Embryonic facial prominence (tissue), 1 donor: ENCODE measurements at regions not wholly inside any gene's neighbourhood (a gene's known extent, or its start where the extent isn't known, plus 50 kb on each side); places are given as distances from the start of the nearest gene placed in this dataset.

Experiments
- DNase-seq: peaks from one replicate; pipeline ENCODE4 v3.0.0-alpha.2; 2016; ENCODE audit errors: extremely low spot score

DNA sequence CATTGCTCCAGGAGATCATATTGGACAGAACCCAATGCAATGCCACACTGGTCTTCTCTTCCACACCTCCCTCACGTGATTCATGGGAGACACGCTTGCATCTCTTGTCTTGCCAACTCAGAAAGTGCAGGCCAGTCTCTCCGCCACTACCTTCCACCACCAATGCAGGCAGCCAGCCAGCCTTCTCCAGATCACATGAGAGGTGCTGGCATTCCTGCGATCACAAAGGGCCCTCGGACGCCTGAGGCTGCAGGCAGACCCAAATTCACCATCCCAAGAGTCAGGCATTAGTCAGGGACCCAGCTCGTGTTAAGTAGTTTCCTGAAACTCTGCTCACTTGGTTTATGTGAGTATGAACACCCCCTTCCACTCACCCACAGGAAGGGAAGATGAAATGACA, 437.0 kb upstream of the ETAA1 start:
- no peak for DNase-seq

DNA sequence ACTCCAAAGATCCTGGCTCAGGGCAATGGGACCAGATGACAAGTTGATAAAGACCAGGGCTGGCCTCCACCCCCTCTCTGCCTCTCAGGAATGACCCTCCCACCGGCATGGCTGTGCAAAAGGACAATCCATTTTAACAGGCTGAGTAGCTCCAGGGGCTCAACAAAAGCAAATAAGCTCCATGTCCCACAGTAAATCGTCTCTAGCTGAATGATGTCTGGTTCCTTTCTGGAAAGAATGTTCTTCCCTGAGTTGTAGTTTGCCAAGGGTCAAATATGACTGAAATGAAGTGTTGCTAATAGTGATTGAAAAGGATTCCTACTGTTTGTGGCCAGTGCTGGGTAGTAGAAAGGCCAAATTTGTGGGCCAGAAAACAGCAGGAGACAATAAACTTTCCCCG, 434.4 kb upstream of the ETAA1 start:
- DNase-seq = no peak

DNA sequence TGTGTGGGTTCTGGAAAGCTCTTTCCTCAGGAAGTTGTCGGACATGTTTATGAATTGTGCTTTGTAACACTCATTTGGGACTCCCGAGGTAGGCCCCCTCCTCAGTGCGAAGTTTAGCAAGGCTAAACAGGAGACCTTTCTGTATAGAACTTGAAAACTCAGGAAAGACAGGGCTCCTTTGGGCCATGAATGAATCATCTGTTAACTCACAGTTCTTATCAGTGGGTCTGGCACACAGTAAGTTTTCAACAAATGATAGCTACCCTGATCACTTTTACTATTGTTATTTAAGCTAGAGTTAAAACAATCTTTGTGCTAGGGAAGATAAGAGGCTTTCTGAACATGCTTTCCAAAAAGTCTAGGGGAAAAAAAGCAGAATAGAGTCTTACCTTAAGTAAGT, 430.5 kb upstream of the ETAA1 start:
- no peak for DNase-seq

DNA sequence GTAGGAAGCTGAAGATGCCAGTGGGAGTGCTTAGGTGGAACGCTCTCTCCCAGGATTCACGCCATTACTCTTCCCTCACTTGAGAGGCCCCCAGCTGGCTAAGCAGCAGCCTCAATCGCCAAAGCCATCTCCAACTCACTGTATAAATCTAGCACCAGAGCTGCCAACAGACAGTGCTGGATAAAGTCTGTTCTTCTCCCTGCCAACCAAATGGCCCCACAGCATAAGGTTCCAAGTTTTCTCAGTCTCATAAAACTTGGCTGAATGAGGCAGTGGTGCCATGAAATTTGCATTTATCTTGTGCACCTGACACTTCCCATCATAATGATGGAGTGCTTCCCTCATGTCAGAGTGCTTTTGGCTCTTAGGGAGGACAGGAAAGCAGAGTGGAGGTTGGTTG, 428.2 kb upstream of the ETAA1 start:
- no peak for DNase-seq

DNA sequence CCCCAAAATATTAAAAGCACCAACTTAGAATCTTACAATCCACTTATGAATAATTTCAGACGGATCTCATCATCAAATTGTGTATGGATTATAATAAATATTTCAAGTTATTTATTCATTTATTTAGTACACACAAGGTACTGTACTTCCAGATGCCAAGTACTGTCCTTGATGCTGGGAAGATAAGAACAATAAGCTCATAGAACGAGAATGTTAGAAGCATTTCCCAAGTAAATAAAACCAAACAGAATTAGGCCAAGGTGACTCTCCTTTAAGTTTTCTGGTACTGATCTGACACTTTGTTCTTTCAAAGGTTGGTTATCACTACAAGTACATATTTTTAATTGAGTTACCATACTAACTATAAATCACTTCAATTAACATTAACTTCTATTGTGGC, 416.1 kb upstream of the ETAA1 start:
- DNase-seq = no peak

DNA sequence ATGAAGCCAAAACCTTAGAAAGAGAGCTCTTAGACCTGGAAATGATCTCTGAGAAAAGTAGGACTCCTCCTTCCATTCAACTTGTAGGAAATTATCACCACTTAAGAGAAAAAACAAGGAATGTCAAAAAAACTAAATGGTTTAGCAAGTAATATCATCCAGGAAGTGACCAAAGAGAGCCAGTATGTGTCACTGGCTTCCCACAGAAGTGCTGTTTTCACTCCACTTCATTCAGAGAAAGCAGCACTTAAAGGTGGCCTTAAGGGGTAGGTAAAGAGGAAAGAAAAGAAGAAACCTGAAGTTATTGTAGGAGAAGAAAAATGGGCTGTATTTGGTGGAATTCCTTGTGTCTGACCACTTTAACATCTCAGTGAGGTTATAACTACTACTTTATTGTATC, 414.4 kb upstream of the ETAA1 start:
- no peak for DNase-seq

DNA sequence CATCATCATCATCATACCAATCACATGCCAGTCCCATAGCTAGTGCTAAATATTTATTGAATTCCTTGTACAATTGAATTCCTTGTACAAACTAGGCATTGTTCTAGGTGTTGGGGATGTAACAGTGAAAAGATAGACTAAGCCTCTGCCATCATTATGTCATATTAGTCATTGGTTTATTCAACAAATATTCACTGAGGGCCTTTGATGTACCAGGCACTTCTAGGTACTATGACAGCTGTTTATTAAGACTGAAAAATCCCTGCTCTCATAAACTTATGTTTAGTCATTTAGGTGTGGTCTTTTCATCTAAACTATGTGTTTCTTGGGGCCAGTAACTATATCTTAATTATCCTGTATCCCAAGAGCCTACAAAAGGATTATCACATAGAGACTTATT, 412.3 kb upstream of the ETAA1 start:
- DNase-seq = no peak

DNA sequence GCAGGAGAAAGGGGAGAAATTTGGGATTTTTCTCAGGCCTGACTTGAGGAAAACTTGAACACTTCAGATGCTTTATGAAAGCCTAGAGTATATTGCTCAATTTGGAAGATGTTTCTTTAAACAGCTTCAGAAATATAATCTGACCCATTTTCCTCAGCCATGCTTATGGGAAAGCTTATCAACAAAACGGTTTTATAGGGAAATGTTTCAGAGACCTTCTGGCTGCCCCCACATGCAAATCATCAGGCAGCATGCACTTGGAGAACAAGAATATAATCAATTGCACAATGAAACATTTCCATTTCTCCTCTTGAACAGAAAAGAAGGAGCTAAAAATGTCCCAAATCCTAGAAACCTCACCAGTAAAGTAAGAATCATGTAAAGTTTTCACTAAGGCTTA, 411.2 kb upstream of the ETAA1 start:
- DNase-seq = no peak

DNA sequence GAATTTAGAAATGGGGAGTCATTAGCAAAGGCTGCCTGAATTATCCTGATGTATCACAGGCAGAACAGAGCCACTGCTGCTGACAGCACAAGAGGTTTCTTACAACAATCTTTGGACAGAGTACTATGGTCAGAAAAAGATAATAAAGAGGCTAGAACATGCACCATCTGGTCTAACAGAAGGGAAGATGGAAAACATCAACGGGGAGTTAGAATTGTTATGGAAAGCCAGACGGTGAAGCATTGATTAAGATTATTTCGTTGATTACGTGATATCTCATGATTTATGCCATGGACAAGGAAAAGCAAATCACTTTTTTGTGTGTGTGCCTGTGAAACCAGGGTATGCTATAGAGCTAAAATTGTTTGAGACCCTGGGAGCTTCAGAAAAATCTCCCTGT, 409.4 kb upstream of the ETAA1 start:
- no peak for DNase-seq

DNA sequence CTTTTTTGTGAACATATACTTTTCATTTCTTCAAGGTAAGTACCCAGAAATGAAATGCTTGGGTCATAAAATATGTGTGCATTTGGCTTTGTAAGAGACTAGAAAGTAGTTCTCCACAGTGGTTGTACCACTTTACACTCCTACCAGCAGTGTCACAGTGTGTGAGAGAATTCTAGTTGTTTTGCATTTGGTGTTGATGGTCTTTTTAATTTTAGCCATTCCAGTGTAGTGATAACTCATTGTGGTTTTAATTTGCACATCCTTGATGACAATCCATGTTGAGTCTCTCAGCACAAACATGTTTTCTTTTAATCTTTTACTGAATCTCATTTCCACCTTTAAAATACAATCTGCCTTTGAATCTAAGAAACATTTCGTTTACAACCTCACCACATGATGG, 402.5 kb upstream of the ETAA1 start:
- DNase-seq = no peak

DNA sequence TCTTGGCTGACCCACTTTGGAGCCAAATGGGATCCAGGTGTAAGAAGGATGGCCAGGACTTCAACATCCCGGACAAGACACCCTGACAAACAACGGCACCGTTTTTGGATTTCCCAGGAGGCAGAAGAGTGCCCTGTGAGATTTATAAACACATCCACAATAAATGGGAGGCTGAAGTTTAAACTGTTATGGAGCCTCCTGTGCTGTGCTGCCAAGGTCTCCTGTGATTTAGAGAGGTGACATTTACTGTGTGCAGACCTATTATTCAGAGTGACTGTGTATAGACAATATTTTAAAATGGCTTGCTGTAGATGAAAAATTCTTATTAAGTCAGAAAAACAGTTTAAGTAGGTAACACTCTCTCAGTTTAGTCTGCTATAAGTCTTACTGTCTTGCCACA, 401.5 kb upstream of the ETAA1 start:
- DNase-seq = no peak

DNA sequence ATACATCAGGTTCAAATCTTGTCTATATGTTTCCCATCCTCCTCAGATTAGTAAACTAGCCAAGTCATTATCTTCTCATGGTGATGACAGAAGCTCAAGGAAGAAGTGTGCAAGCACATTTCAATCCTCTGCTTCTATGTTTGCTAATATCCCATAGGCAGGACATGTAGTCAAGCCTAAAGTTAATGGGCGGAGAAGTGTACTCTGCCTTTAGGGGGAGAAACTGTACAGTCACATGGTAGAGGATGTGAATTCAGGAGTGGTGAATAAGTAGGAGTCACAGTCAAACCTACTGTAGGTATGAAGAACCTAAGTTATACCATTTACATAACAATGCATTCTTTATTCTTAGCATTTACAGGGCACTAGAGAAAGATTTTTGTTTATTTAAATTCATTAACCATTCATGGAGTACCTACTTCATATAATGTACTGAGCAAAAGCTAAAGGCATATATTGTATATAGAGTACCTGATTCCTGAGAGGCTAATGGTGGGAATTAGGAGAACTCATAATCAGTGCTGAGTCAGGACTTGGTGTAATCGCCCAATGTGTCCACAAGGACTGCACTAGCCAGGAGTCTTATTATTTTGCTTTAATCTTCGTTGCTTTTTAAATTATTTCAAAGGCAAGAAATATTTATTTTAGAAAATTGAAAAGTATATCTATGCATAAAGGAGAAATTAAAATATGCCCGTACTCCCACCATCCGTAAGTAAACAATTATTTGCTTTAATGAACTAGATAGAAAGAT, 394.3 kb upstream of the ETAA1 start:
- DNase-seq = no peak

DNA sequence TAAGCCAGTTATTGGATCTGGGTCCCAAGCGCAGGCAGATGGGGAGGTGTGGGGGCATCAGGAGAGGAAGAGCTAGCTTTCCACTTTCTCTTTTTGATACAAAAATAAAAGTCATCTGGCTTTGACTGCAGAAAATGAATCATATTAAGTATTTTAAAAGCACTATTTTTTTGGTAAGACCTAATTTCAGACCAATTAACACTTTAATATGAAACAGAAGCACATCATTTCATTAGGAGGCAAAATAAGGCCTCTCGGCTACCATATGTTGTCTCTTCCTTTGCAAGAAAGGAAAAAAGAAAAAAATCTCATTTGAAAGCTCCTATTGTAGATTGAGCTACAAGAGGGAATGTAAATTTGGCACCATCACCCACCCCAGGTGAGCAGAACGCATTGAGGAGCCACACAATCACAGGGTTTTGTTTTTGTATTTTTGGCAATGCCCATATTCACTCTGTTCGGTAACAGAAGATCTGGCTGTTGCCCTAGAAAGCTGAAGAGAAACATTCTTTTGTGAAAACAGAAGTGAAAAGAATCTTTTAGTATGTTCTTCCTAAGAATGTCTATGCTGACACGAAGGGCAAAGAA, 390.7 kb upstream of the ETAA1 start:
- DNase-seq = no peak

DNA sequence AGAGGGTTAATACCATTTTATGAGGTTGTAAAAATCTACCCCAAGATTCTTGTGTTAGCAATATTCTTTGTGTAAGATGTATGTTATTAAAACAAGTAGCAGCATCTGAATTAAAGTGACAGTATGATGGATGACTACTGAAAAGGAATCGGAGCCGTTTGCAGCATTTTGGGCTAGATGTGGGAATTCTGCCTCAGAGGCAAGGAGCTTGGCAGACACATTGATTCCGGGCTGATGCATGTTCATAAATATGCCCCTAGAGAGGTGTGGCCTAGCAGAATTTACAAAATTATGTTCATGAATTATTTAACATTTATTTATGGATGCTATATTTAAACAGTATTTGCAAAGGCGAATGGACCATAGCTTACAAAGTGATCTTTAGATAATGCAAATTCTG, 389.0 kb upstream of the ETAA1 start:
- no peak for DNase-seq

DNA sequence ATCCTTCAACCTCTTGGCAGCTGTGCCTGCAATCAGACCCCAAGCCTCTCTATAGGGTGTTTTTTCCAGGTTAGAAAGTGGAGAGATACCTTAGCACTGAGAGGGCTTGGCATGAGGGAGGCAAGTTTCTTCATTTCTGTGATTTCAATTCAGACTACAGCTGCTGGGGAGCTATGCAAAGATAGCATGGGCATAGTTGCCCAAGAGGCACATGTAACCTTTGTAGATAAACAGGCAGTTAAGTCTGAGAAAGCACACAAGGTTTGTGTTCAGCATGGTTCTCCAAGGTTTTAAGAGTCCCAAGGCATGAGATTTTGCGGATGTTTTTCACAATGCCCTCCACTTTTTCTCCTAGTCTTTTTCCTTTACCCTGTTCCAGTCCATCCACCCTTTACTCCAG, 385.0 kb upstream of the ETAA1 start:
- DNase-seq = no peak

DNA sequence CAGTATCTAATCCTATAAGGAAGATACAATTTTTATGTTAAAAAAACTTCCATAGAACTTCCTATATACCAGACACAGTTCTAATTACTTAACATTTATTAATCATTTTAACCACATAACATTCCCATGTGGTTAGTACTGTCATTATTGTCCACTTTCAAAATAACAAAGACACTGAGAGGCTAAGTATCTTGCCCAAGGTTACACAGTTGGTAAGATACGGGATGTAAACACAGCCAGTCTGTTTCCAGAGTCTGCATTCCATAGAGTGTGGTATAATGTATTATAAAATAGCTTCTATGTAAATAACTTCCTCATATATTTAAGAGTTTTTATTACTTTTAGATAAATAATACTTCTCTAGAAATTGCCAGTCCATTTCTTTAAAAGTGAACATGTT, 383.3 kb upstream of the ETAA1 start:
- no peak for DNase-seq

DNA sequence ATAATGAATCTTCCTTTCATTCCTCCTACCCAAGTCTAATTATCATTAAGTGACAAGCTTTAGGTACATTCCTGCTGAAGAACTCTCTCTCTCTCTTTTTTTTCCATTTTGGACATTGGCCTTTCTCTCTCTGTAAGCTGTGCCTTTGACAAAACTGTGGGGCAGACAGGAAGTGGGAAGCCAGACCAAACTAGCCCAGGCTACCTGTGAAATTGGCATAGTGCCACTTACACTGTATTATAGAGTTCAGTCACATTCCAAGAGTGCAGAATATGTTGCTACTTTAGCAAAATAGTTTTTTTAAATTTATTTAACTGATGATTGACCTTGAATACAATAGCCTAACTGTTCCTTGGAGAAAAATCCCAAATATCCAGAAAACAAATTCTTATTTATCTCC, 381.5 kb upstream of the ETAA1 start:
- no peak for DNase-seq

DNA sequence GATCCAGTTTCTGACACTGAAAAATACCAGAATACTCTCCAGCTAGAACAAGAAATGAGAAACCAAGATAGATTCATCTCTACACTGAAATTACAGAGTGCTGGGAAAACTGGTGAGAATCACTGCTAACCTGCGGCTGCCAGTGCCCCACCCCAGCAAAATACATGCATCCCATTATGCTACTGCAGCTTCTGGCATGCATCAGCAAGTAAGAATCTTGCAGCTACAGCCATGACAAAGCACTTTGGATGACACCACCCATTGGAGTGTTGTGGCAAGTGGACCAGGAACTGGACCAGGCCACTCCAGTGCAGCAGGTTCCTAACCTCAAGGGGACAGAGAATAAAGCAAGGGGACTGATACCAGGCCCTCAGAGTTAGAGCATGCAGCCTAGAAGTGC, 378.8 kb upstream of the ETAA1 start:
- no peak for DNase-seq

DNA sequence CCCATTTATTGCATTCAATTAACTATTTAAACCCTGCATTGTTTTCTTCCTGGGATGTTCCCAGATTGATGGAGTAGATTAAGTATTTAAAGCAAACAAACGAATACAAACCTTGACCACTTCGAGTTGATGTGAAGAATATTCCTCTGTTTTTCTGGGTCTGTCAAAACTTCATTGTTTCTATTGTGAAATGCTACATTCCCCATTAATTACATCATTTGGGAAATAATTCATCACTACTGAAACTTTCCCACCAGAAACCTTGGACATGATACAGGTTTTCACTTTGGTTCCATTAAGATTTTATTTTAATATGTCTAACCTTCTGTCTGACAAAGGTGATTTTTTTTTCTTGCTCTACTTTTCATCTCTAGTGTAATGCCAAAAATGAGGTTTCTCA, 365.1 kb upstream of the ETAA1 start:
- DNase-seq = no peak

DNA sequence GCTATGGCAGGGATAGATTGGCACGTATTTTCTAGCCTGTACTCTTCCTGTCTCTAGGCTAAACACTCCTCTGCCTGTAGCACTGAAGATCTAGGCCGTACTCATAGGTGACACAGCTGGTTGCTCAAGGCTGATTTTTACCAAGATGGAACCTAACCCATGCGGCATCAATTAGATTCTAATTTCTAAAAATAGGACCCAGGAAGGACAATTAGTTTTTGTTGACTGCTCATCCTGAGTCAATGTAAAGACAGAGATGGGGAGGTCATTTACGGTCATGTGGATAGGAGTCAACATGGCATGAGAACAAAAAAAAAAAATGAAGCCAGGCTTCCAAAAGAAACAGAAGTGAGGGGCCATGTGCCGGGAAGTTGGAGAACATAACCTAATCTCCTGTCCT, 360.7 kb upstream of the ETAA1 start:
- DNase-seq = no peak

DNA sequence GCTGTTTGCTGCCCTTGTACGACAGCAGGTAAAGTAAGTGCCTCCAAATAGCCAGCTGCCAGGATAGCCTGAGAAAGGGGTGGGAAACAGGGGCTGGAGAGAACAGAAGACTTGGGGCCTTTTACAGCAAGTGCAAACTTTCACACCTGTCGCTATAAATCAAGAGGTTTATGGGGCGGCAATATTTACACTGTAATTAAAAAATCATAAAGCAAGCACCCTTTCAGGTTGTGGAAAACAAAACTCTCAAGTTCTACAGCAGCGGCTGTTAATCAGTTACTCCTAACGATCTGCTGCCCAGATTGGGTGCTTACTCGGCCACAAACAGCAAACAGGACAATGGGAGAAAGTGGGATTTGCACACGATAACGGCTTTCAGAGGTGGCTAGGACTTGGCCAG, 359.5 kb upstream of the ETAA1 start:
- DNase-seq = no peak

DNA sequence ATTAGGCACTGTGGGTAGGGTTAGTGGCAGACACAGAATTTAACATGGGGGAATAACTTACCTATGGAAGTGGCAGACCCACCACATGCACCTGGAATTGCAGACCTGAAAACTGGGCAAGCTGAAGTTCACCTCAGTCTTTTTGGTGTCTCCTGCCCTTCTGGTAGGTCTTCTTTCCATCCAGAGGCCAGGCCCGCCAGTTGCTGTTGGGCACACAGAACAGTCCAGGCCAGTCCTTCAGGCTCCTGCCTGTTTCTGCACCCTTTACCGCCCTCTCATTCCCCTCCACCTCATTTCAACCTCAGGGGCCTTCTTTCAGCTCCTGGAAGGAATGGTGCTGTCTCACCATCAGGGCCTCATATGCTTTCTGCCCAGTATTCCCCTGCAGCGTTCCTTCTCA, 358.9 kb upstream of the ETAA1 start:
- no peak for DNase-seq

DNA sequence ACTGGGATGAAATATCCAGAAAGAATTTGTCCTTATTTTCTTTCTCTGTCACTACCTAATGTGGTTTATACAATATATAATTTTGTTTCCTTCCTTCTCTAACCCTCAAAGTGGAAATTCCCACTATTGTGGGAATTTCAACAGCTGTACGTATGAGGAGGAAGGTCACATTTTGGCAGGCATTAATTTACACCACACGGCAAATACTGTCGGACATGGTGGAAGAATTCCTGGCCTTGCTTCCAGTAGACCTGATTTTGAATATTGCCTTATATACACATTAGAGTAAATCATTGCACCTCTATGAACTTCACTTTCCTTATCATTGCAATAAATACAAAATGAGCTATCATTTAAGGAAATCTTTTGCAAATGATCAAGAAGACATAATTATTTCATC, 358.1 kb upstream of the ETAA1 start:
- DNase-seq = no peak

DNA sequence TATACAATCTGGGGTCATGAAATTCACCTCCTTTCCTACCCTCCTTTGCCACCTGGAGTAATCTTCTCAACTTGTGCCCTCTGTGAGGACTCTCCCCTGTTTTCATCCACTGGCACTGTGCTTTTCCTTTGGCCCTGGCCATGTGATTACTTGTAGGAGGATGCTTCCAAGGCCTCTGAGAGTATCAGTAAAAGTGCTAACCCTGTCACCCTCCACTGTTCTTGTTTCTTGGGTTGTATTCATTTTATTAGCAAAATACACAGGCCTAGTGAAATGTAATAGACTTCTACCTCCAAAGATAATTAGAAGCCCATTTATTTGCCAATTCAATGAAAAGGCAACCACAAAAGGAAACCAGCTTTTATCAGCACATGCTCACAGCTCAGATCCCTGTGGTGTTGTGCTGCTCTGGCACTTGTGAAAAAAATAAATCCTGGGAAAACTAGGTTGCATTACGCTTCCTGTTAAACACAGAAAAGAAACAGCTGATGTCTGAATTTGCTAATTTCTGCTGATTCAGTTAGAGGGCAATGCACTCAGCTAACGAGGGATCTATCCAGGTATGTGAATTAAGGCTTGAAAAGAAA, 357.5 kb upstream of the ETAA1 start:
- DNase-seq = no peak
